GM18858 (cell line): ENCODE measurements at regions not wholly inside any gene's neighbourhood (a gene's known extent, or its start where the extent isn't known, plus 50 kb on each side); places are given as distances from the start of the nearest gene placed in this dataset.
A peak's percentile ranks its signal among the peaks of the same experiment; 100 is the strongest.
"Not testable (repeated sequence)": the region's sequence is repeated elsewhere in the genome, so short reads cannot be mapped to it uniquely, and the experiment has no call there.

ENCODE experiments used
- ATAC-seq: cut with Tn5 transposase; IDR thresholded peaks from one replicate; pipeline ENCODE4 v1.9.1; 2021; ENCODE audit not compliant: unreplicated experiment

DNA sequence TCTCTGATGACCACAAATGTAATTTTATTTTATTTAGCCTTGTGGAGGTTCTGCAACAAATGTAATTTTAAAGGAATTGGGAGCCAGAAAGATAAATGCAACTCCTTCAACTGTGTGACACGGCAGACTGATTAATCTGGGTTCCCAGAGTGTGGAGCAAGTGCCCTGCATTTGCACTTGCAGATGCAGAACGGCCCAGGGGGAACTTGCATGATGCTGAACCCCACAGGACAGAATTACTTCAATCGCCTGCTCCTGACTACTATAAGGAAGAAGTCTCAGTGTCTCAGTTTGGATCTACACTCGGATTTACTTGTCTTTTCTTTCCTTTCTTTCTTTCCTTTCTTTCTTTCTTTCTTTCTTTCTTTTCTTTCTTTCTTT lies 107.2 kb upstream of the ACBD5 start:
- not testable (repeated sequence) for ATAC-seq

DNA sequence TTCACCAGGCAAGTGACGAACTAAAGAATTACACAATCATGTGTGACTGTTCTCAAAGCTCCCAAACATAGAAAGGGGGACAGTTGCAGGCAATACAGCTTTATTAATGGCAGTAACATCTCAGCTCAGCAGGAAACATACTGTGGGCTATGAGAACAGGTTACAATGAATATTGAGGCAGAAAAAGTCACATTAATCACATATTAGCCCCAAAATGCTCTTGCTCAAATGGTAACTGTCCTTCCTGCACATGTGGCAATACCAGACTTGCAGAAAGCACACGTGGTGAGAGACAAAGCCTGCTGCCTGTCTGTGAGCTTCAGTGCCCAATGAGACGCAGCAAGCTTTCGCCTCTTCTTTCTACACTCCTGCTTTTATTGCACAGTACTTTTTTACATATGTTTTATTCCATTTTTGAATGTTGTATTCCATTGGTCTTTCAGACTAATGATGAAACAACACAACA lies 104.9 kb upstream of the ACBD5 start:
- peak; percentile 52 for ATAC-seq

DNA sequence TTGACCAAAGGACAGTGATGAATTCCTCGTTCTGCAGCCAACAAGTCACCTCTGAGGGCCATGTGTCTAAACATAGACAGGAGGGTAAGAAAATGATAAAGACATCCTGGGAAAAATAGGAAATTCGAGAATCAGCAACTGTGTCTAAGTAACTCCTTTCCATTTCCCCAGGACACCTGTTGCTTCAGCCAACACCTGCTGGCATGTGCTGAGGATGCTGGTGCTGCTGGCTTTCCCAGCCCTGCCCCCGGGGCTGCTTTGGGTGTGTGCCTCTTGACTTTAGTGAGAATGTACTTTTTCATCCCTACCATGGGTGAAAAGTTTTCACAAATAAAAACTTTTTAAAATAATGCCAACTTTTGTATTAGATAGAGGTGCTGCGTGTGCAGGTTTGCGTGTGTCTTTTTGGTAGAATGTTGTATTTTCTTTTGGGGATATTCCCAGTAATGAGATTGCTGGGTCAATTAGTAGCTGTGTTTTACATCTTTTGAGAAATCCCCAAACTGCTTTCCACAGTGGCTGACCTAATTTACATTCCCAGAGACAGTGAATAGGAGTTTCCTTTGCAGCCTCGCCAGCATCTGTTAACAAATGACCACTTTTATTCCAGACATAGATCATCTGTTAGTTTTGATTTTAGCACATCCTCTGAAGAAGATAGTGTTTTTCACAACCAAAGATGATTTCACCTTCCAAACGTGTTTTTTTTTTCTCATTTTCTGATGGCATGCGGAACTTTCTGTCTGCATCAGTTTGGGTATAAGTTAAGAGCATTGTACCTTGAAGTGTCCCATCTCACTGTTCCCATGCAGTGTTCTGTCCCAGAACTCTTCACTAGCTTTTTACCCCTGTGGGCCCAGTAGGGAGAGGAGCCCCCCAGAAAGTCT lies 104.2 kb upstream of the ACBD5 start:
- ATAC-seq: peak; percentile 33

DNA sequence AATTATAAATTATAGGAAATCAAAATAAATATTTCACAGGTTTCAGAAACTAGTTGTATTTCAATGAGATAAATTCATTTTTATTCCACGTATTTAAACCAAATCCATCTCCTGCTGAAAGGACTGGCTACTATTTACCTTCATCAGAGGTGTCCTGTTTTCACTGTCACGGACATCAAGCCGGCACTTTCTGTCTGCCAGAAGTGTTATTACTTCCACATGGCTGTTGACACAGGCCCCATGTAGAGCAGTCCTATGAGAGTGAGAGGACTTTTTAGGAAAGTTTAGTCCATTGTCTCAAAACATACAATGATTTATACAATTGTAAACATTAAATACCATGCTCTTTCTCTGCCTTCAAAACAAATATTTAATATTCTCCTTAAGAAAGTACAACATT lies 100.4 kb upstream of the ACBD5 start:
- no peak for ATAC-seq

DNA sequence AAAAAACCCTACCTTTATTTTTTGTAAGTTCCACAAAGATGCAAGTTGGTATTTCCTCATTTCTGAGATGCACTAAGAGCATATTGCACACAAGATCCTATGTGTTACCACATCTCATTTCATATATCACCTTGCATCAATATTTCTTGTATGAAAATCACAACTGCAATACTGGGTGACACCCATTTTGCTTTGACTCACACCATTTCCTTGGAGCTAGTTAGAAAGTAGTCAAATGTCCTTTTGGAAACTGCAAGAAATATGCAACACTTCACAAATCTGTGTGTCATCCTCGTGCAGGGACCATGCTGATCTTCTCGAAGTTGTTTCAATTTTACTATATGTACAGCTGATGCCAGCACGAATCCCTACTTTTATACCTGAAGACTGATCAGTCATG lies 94.6 kb upstream of the ACBD5 start:
- not testable (repeated sequence) for ATAC-seq

DNA sequence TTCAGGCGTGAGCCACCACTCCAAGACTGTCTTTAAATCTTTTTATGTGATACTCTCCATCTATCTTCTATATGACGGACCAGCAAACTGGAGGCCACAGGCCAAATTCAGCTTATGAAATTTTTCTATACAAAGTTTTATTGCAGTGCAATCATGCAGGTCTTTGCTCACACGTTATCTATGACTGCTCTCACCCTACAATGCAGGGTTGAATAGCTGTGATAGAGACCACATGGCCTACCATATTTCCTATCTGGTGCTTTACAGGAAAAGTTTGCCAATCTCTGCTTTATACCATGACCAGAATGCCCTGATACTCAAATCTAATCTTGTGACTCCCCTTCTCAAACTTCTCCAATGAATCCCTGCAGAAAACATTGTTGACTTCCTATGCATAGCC lies 89.5 kb upstream of the ACBD5 start:
- ATAC-seq: no peak

DNA sequence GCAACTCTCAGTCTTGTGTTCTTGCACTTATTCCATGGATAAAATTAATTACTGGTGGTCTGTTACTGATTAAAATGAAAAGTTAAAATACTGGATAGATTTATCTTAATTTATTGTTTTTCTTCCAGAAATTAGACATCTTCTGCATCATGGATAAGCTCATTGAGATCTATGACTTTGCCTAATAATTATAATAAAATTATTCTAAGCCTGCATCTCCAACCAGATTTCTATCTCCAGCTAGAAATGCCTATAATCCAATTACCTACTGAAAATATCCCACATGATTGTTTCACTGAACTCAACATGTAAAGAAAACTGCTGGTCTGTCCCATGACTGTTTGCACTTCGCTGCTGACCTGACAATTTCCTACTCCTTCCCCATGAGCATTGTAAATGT lies 88.3 kb upstream of the ACBD5 start:
- no peak for ATAC-seq

DNA sequence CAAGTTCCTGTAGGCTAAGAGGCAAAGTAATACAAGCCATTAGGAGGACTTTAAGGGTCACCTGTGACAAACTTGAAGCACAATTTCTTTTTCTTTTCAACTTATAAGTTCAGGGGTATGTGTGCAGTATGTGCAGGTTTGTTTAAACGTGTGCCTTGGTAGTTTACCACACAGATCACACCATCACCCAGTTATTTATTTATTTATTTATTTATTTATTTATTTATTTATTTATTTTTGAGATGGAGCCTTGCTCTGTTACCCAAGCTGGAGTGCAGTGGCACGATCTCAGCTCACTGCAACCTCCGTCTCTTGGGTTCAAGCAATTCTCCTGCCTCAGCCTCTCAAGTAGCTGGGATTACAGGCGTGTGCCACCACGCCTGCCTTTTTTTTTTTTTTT lies 86.2 kb upstream of the ACBD5 start:
- not testable (repeated sequence) for ATAC-seq

DNA sequence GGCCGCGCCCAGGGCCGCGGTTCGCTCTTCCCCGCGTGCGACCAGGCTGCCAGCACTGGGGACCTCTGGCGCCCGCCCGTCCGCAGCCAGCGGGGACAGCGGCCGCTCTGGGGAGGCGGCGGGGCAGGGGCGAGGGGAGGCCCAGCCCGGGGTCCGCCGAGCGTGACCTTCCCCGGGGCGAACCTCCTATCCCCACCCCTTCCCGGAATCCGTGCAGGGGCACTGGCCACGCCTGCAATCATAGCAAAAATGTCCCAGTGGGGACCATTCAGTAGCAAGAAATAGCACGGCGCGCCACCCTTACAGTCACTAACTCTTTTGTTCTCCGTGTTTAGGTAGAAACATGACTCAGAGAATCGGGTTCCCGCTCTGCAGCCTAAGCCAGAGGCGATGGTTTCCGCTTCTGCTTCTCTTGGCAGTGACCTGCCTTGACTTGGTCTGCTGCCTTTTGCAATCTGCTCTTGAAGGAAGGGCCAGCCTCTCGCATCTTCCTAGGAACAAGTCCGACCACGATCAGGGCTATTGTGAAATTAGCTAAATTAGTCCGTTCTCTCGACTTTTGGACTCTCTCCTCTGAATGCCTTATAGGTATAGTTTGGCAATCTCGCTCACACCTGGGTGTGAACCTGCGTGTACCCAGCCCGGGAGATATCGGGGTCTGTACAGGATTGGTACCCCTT lies 79.3 kb upstream of the ACBD5 start:
- ATAC-seq: peak; percentile 58

DNA sequence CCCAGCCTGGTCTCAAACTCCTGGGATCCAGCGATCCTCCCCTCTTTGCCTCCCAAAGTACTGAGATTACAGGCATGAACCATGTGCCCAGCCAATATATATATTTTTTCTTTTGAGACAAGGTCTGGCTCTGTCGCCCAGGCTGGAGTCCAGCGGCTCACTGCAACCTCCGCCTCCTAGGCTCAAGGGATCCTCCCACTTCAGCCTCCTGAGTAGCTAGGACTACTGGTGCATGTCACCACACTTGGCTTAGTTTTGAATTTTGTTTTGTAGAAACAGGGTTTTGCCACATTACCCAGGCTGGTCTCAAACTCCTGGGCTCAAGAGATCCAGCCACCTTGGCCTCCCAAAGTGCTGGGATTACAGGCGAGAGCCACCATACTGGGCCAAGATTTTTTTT lies 78.5 kb upstream of the ACBD5 start:
- not testable (repeated sequence) for ATAC-seq

DNA sequence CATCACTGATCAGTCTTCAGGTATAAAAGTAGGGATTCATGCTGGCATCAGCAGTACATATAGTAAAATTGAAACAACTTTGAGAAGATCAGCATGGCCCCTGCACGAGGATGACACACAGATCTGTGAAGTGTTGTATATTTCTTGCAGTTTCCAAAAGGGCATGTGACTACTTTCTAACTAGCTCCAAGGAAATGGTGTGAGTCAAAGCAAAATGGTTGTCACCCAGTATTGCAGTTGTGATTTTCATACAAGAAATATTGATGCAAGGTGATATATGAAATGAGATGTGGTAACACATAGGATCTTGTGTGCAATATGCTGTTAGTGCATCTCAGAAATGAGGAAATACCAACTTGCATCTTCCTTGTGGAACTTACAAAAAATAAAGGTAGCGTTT lies 74.5 kb upstream of the ACBD5 start:
- ATAC-seq: not testable (repeated sequence)

DNA sequence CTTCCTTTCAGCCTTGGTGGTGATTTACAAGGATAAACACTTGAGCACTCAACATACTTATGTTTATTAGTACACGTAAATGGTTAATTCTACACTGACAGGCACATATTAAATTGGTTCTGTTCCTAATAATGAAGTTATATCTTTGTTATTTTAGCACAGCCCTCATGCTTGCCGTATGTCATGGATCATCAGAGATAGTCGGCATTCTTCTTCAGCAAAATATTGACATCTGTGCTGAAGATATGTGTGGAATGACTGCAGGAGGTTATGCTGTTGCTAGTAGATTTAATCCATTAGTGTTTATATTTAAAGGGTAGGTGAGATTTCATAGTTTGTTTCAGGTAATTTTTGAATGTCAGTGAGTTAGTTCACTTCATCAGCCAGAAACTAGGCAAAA lies 73.0 kb upstream of the ACBD5 start:
- ATAC-seq: not testable (repeated sequence)

DNA sequence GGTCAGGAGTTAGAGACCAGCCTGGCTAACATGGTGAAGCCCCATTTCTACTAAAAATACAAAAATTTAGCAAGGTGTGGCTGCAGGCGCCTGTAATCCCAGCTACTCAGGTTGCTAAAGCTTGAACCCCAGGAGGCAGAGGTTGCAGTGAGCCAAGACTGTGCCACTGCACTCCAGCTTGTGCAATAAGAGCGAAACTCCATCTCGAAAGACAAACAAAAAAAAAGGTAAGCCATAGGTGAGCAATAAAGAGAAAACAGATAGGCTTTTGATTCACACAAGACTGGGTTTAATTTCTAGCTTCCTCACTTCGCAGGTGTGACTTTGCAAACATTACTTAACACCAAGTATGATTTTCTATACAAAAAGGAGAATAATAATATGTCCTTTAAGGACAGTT lies 72.3 kb upstream of the ACBD5 start:
- ATAC-seq: no peak

DNA sequence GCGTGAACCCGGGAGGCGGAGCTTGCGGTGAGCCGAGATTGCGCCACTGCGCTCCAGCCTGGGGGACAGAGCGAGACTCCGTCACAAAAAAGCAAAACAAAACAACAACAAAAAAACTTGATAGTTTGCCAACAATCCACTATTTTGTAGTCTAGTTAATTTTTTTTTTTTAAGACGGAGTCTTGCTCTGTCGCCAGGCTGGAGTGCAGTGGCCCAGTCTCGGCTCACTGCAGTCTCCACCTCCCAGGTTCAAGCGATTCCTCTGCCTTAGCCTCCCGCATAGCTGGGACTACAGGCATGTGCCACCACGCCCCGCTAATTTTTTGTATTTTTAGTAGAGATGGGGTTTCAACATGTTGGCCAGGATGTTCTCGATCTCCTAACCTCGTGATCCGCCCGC lies 71.2 kb upstream of the ACBD5 start:
- ATAC-seq: not testable (repeated sequence)

DNA sequence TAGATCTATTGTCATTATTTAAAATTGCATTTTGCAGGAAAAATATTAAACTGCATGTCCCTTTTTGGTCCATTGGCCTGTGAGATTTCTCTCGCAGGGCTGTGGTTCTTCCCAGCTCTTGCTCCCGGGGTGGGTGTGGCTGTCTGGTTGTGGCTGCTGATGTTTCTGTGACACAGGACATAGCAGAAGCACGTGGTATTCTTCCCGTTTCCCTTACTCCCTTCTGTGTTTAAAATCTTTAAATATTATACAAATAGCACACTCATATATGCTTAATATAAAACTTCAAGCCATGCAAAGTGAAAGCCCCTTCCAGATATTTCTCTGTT lies 57.9 kb upstream of the ACBD5 start:
- ATAC-seq: not testable (repeated sequence)

DNA sequence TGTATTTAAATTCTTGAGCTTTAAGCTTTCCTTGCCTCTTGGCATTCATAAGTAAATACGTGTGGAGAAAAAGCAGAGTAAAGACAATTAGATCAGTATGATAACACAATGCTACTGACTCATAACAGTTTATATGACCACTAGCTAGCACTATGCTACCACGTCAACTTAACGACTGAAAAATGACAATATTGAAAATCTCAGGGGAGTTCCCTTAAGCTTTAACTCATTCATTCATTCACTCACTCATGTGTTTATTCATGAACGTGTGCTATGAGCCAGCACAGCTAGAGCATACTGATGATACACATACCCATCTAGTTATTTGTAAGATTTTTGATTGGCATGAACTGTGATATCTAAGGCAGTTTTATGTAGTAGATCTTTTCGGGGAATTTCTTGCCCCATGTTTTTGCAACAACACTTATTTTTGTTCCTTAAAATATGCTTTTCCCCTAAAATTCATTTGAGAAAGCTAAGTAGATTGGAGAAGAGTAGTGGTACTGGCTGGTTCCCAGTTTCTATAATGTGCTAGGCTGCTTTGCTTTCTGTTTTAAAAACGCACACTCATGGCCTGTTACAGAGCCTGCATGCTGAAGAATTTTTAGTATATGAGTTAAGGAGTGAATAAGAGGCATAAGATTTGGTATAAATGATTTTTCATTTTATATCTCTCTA lies 57.4 kb upstream of the ACBD5 start:
- ATAC-seq: no peak

DNA sequence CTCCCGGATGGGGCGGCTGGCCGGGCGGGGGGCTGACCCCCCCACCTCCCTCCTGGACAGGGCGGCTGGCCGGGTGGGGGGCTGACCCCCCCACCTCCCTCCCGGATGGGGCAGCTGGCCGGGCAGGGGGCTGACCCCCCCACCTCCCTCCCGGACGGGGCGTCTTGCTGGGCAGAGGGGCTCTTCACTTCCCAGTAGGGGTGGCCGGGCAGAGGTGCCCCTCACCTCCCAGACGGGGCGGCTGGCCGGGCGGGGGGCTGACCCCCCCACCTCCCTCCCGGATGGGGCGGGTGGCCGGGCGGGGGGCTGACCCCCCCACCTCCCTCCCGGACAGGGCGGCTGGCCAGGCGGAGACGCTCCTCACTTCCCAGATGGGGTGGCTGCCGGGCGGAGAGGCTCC lies 55.7 kb upstream of the ACBD5 start:
- ATAC-seq: not testable (repeated sequence)

DNA sequence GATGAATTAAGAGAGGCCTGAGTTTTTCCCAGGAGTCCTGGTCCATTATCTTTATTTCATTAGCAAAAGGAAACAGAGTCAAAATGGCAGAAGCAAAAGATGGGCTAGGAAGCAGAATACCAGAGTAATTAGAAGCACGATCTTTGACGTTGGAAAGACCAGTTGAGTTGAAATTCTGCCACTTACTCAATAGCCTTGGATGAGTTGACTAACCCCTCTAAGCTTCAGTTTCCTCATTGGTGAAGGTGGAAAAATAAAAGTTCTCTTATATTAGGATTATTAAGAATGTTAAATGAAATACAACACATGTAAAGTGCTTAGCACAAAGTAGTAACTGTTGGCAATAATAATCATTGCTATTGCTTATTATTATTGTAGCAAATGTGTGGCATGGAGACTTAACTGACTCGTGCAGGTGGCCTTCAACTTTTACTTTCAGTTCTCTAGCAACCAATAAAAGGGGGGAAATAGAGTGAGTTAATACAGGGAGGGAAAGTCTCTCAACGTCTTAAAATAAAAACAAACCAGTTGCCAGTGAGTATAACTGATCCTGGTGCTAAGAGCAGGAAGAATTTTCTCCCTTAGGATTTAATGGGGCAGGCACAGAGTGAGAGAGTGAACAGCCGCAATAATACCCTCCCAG lies 50.8 kb upstream of the ACBD5 start:
- ATAC-seq: peak; percentile 82
